HG03342 (cell line): ENCODE measurements at regions not wholly inside any gene's neighbourhood (a gene's known extent, or its start where the extent isn't known, plus 50 kb on each side); places are given as distances from the start of the nearest gene placed in this dataset.

Experiments
- ATAC-seq: cut with Tn5 transposase; IDR thresholded peaks from one replicate; pipeline ENCODE4 v1.9.1; 2021; ENCODE audit warnings: mild to moderate bottlenecking, moderate library complexity; ENCODE audit not compliant: unreplicated experiment

DNA sequence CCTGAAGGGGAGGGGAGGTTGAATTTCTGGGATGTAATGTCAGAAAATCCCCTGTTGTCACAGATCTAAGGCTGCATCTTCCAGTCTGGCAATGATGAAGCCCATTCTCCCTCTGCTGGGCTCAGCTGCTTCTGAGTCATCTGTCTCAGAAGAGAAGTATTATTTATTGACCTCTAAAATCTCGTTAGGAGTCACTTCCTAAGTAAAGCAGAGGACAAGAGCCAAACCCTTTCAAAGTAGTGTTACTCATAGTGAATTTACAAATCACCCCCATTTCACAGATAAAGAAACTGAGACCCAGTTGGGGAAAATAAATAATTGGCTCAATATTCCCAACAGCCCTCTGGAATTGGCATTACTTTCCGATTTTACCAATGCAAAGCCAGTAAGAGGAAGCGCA is 167.3 kb upstream of the SKOR2 start:
- no peak for ATAC-seq

DNA sequence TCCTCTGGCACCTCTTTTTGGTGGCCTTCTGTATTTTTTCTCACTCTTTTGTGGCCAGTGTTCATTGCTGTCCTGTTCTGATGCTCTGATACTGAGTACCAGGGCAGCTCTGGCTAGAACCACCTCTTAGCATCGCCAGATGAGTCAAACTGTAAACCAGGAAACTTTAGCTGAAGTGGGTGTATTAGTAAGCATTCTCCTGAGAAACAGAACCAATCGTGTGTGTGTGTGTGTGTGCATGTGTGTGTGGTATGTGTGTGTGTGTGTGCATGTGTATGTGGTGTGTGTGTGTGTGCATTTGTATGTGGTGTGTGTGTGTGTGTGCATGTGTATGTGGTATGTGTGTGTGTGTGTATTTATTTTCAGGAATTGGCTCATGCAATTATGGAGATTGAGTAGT is 166.3 kb upstream of the SKOR2 start:
- ATAC-seq = no peak

DNA sequence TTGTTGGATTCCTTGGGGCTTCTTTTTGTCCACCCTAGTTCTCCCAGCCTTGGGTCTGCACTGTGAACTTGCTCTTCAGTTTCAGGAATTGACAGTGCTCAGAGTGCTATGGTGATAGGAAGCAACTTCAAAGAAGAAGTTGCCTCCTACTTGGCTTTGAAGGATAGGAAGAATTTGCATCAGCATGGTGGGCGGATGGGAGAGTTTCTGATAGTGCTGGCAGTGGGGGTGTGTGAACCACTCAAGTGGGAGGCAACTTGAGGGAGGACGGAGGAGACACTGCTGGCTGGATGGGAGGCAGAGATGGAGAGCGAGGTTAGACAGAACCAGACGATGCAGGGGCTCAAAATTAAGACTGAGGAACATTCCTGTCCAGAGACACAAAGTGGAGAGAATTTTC is 164.4 kb upstream of the SKOR2 start:
- no peak for ATAC-seq

DNA sequence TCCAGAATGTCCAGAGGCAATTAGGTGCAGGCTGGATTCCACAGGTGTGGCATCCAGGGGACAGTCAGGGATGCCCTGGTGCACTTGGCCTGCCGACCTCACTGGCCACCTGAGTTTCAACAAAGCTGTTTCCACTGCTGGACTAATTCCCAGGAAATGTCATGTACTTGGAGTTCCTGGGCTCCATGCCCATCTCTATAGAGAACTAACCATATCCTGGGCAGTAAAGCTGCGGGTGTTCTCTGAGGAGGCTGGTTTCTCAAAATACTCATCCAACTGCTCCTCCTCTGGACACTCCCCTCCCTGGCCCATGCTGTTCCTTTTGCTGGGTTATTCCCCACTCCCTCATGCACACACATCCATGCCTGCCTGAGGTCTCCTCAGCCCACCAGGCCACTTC is 161.9 kb upstream of the SKOR2 start:
- no peak for ATAC-seq

DNA sequence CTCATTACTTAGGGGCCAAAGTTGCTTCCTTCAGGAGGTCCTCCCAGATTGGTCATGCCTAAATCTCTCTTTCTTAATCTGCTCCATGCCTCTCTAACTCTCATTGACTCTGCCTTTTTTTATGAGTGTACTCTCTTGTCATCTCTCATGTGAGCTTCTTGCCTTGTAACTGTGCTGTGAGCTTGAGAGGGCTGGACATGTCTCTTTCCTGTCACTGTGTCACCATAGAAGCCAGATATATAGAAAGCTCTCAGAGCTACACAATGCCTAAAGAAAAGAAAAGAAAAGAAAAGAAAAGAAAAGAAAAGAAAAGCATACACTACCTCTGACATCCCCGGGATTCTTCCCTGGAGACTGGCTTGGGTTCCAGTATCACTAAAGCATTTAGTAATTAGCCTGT is 161.5 kb upstream of the SKOR2 start:
- no peak for ATAC-seq

DNA sequence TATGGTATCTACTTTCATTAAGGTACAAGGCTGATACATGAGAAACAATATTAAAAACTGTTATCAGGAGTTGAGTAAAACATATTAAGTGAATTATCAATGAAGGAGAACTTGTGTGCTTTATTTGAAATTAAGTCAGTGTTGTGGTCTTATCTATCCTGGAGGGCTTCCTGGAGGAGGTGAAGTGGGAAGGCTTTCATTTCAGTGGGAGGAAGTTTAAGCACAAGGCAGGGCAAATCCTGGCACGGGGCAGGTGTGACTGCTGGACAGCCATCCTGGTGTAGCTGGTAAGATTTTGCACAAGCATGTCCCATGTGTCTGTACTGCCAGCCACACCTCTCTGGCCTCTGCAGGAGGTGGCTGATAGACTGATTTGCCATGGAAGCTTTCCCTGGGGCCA is 159.7 kb upstream of the SKOR2 start:
- ATAC-seq = no peak

DNA sequence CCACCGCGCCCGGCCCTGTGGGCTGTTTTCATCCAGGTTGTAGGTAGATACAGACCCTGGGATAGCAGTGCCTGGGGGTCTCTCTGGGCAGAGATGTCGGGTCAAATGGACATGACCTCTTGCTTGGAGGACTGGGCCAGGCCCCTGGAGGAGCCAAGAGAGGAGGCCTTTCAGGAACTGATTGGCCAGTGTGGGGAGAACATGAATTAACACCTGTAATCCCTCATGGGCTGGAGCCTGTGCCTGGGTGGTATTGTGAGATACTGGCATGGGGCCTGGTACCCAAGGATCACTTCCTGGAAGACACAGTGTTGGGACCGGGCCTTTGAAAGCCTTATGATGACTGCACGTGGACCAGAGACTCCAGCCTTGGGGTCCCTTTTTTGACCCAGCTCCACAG is 158.7 kb upstream of the SKOR2 start:
- ATAC-seq = no peak

DNA sequence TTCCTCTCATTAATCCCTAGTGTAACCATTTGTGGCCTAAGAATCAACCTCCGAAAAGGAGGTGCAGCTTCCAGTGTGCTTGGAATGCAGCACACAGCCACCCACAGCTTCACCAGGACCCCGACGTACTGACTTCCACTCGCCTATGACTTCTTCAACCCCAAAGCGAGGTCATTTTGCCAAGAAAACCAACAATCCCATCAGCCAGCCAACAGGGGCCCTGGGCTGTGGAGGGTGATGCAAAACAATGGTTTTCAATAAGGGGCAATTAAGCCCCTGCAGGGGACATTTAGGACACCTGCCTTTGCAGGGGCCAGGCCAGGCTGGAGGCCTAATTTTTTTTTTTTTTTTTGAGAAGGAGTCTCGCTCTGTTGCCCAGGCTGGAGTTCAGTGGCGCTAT is 158.1 kb upstream of the SKOR2 start:
- ATAC-seq = no peak

DNA sequence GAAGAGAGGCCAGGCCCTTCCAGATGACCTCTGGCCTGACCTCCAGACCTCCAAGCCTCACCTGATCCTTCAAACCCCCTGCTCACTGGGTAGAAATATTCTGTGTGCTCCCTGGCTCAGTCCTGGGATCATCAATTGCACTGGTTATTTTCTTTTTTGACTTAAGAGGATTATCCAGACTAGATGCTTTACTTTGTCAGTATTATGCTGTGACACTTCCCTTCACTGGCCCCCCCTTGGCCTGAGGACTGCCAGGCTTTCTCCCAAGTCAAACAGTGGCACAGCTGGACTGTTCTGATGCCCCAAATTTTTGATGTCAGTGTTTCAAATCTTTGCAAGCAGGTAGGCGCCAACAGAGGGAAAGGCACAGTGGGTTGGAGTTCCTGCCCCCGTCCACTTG is 156.3 kb upstream of the SKOR2 start:
- ATAC-seq = no peak

DNA sequence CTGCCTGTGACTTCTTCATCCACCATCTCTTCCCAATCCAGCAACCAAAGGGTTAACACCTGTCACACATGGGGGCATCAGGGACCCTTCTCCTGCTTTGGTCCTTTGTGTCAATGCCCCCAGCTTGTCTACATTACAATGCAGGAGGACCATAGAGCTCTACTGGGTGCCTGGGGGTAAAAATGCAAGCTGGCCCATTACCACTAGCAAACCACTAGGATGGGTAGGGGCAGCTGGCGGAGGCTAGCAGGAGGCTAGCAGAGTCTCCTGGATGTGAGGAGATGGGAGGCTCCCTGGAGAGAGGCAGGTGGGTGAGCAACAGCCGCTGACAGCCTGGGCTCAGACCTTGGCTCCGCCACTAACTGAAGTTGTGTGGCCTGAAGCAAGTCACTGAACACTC is 153.4 kb upstream of the SKOR2 start:
- ATAC-seq = no peak

DNA sequence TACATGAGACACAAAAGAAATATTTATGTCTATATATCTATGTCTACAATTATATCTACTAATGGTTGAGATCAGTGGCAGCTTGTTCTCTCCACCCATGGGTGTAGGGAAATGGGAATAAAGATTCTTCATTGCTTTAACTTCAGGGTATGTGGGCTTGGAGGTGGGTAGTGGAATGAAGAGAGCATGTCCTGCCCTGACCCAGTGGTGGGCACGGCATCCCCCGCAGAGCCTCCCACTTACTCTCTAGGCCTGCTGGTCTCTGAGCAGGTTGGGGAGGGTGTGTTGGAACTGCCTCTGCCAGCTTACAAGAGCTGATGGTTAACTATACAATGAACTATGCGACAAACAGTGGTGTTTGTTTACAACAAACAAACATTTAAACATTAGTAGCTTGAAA is 152.5 kb upstream of the SKOR2 start:
- ATAC-seq = no peak

DNA sequence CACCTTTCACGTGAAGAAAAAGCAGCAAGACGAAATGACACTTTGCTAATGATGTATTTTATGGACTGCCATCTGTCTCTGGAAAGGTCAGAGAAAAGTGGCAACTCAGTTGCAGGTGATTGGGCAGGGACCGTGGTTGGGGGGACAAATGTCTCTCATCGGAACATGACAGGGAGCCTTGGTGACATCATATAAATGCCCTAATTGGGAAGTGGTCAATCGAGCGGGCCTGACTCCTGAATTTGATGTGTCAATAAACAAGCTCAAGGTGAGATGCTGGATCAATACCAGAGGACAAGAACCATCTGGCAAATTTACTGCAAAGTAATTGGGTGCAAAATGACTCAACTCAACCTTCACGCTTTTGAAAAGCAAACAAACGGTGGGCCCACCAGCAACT is 151.9 kb upstream of the SKOR2 start:
- ATAC-seq = no peak

DNA sequence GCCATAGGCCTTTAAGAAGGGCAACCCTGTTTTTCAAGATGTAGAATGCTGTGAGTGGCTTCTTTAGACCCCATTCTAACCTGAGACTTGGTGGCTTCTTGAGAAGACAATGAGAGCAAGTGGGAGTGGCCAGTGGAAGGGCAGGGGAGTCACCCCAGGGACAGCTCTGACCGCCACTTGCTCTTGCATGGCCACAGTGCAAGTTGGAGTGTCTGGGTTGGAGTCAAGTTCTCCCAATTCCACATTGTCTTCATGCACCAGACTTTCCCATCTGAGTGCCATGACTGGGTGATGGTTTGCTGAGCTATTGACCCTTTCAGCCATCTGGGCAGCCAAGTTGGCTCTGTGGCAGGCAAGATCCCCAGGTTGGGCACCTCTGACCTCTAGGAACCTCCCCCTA is 148.0 kb upstream of the SKOR2 start:
- no peak for ATAC-seq

DNA sequence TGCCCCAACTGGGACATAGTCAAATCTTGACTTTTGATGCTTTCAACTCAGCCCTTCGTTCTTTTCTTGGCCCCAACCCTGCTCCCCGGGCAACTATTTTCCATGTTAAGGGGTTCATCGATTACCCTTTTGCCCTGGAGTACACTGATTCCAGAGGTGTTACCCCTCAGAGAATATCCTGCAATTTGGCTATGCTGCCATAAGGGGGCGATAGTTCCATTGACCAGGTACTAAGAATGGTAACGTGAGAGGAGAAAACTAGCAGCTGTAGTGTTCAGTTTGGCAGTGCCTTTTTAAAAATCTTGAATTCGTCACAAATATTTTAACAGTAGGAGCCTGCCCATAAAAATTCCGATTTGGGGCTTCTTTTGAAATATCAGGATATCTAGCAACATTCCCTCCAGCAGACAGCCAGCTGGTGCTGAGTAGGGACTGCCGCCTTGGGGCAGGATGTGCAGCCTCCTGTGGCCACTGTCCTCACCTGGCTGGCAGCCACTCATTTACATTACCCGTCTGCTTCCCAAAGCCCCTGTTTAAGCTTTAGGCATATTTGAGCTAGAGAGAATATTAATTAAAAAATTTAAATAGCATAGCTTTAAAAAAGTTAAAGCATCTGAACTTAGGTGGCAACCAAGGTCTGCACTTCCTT is 146.3 kb upstream of the SKOR2 start:
- ATAC-seq = no peak

DNA sequence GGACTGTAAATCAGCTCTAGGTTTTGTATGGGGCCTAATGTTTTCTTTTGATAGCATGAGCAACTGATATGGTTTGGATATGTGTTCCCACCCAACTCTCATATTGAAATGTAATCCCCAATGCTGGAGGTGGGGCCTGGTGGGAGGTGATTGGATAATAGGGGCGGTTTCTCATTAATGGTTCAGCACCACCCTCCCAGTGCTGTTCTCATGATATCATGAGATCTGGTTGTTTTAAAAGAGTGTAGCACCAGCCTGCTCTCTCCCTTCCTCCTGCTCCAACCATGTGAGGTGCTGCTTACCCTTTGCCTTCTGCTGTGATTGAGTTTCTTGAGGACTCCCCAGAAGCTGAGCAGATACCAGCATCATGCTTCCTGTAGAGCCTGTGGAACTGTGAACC is 140.2 kb upstream of the SKOR2 start:
- ATAC-seq = no peak

DNA sequence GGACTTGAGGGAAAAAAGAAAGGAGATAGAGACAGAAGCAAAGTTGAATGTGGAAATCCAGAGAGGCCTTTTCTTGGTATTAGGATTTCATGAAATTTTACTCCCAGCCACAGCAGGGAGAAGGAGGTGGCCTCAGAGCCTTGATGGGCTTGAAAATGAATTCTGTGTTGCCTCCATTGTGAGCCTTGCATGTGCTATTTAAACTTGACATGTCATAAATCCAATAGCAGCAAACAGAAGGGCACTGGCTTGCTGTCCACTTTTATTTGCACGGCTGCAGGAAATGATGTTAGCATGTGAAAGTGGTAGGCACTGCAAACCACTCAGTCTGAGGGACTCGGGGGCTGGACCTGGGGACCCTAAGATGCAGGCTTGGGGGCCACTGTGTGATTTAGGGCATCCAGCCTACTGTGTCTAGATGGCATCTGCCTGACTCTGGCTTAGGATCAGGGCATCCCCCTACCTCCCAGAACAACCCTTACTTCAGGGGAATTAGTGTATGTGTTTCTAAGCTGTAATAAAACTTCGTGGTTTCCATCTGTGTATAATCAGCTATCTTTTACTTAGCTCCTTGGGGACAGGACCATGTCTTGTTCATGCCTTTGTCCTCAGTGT is 139.1 kb upstream of the SKOR2 start:
- no peak for ATAC-seq

DNA sequence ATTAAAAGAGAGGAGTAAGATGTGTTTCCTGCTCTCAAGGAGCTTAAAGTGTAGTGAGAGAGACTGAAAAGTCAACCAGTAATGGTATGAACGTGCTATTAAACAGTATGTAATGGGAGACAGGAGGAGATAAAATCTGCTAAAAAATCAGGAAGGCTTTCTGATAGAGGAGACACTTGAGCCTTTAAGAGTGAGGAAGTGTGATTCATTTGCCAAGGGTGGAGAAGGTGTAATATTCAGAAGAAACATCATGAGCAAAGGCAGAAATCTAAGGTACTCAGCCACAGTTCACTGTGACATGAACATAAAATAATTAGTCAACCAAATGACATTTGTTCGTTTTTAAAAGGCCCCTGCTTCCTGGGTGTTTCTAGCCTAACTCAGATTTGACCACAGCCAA is 137.8 kb upstream of the SKOR2 start:
- no peak for ATAC-seq

DNA sequence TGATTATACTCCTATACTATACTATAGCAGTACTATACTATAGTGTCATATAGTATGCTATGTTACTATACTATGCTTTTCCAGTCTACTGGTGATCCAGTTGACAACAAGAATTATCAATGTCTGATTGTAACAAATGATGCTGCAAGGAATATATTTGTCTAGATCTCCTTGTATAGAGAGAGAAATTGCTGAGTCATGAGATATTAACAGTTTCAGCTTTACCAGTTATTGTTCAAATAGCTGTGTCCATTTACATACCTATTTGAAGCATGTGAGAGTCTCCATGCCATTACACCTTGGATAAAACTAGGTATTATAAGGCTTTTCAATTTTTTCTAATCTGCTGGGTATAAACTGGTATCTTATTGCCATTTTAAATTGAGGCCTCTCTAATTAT is 136.4 kb upstream of the SKOR2 start:
- ATAC-seq = no peak

DNA sequence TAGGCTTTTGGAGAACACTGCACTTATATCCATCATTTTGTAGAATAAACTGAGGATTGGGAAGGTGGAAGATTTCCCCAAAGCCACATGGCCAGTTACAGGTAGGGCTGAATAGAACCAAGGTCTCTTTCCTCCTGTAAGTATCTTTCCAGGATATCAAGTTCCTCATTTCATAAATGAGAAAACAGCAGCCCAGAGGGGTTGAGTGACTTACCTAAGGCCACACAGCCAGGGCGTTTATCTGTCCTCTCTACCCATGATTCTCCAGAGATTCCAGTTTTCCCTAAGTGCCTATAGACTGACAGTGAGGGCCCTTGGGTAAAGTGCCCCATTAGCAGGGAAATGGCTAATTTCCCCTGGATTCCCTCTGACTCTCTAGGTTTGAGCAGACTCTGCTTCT is 132.3 kb upstream of the SKOR2 start:
- ATAC-seq = no peak

DNA sequence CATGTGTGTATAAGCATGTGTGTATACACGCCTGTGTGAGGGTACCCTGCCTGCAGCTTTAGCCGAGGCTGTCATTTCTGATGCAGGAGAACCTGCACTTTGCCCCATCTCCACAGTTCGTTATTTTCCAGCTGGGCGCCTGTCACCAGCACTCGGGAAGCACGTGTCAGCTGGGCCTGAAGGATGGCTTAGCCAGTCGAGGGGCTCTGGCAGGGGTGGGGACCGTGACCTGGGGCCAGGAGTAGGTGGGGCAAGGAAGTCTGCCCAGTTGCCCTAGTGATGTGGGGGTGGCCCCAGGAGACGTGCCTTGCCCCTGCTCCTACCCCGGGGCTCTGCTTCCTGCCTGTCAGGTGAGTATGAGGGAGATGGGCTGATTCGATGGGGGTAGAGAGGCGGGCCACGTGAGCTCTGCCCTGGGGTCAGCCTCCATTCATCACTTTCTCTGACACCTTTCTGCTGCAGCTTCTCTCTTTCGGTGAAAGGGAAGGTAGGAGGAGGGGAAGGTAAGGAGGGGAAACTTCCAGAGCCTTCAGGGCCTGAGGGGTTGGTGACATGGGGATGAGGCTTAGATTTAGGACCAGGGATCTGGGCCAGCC is 130.6 kb upstream of the SKOR2 start:
- ATAC-seq = no peak

DNA sequence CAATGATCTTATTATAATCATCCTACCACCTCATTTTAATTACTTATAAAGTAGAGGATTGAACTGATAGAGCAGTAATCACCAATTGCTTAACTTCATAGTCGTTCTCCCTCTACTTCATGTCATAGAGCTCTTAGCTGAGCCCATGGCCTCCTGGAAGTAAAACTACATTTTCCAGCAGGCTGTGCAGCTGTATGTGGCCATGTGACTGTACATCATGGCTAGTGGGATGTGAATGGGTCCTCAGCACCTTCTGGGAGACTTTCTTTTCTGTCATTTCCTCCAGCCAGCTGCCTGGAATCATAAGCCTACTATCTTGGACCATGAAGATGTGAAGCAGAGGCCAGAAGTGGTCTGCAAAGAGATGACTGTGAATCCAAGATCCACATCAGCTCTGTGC is 128.7 kb upstream of the SKOR2 start:
- ATAC-seq = no peak

DNA sequence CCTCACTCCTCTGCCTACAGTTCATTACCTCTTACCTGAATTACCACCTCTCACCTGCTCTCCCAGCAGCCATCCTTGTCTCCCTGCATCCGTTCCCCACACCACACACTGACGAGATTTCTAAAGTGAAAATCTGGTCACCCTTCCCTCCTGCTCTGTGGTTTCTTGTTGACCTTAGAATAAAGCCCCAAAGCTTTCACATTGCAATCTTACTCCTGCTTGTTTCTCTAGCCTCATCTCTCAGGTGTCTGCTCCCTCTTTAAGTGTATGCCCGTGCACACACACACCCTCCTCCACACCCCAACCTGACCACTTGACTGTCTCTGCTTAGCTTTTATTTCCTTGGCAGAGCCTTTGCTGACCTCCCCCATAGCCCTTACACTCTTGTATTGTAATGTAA is 122.0 kb upstream of the SKOR2 start:
- no peak for ATAC-seq

DNA sequence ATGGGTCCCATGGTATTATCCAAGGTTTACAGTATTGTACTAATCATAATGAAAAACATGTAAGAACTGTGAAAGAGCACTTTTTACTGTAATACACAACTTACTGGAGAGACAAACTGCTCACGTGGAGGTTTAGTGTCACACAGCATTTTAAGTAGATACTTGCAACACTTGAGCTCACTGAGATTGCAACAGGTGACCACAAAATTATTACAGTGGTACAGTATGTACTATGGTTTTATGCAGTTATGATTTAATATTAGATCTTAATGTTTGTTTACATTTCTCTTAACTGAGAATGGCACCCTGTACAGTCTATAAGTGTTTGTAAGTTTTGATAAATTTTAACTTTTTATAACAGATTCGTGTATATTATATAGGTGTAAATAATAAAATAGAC is 118.6 kb upstream of the SKOR2 start:
- no peak for ATAC-seq
